NCI-H82 treated with DMSO at 0.1 percent for 48 hours (cell line): ENCODE measurements at regions not wholly inside any gene's neighbourhood (a gene's known extent, or its start where the extent isn't known, plus 50 kb on each side); places are given as distances from the start of the nearest gene placed in this dataset.
"Not testable (repeated sequence)": the region's sequence is repeated elsewhere in the genome, so short reads cannot be mapped to it uniquely, and the experiment has no call there.

Experiments used
- DNase-seq: peaks from one replicate; lab custom pipeline; 2025; ENCODE audit not compliant: unreplicated experiment; lab: John Stamatoyannopoulos, UW

- DNase-seq, result no peak
Measured at GRCh38 chr19:34017601-34018000, 154.7 kb upstream of the LSM14A start.

DNA sequence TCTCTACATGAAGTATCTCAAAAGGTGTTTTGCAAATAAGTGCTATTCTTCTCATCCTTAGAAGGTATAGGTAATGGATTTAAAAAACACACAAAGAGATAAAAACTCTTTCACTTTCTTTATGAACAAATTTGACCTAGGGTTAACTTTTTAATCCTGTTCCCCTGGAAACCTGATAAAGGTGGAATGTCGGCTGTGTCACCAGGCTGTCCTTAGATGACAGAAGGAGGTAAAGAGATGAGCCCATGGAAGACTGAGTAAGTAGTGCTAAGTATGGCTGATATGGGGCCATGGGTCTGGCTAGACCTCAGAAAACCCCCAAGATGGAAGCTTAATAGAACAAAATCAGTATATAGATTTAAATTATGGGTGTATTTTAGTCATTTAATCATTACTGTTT is 153.8 kb upstream of the LSM14A start:
- DNase-seq, result no peak

- no peak for DNase-seq
Measured at GRCh38 chr19:34023381-34023780, 148.9 kb upstream of the LSM14A start.

GRCh38 chr19:34033880-34034279 is 138.4 kb upstream of the LSM14A start:
- DNase-seq, result no peak

- DNase-seq, result no peak
Measured at GRCh38 chr19:34034318-34034846, 137.9 kb upstream of the LSM14A start.

GRCh38 chr19:34041925-34042521 is 130.3 kb upstream of the LSM14A start:
- no peak for DNase-seq

- no peak for DNase-seq
Measured at GRCh38 chr19:34044021-34044420, 128.3 kb upstream of the LSM14A start.

DNA sequence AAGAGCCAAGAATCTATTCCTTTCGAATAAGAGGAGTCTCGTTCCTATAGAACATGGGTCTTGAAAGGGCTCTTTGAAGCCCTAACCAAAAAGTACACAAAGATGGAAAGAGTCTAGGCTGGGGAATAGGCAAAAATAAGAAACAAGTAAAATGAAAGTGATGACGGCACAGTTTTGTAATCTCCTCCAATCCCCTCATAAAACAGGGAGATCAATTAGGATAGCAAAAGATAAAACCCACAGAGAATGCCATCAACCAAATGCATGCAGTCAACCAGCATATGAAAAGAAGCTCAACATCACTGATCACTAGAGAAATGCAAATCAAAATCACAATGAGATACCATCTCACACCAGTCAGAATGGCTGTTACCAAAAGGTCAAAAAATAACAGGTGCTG is 122.4 kb upstream of the LSM14A start:
- no peak for DNase-seq

DNA sequence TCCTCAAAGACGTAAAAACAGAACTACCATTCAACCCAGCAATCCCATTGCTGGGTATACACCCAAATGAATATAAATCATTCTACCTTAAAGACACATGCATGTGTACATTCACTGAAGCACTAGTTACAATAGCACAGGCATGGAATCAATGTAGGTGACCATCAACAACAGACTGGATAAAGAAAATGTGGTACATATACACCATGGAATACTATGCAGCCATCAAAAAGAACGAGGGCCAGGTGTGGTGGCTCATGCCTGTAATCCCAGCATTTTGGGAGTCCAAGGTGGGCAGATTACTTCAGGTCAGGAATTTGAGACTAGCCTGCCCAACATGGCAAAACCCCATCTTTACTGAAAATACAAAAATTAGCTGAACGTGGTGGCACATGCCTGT is 121.9 kb upstream of the LSM14A start:
- DNase-seq, result not testable (repeated sequence)

GRCh38 chr19:34051255-34051654 is 121.0 kb upstream of the LSM14A start:
- DNase-seq, result no peak

DNA sequence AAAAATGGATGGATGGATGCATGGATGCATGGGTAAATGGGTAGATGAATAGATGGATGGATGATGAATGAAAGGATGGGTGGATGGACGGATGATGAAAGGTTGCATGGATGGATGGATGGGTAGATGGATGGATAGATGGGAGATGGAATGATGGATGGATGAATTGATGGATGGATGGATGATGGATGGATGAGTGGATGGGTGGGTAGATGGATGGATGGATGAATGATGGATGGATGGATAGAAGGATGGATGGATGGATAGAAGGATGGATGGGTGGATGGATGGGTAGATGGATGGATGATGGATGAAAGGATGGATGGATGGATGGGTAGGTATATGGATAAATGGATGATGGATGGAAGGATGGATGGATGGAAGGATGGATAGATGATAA is 115.1 kb upstream of the LSM14A start:
- no peak for DNase-seq

GRCh38 chr19:34066007-34066643 is 106.2 kb upstream of the LSM14A start:
- no peak for DNase-seq

DNA sequence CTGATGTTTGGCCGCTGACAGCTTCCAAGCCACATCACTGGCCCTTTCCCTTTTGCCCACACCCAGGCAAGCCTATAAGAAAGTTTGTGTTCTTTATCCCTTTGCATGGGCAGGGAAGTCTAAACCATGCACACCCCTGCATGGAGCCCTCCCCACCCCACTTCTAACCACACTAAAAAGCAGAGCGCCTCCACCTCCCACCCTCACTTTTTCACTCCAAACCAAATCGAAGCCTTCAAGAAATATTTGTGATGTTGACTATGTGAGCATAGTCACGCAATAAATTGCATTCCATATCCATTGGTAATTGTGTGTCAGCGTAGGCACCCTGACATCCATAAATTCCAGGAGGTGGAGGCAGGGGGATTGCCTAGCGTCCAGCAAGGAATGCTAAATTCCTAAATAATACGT is 104.4 kb upstream of the LSM14A start:
- no peak for DNase-seq

DNA sequence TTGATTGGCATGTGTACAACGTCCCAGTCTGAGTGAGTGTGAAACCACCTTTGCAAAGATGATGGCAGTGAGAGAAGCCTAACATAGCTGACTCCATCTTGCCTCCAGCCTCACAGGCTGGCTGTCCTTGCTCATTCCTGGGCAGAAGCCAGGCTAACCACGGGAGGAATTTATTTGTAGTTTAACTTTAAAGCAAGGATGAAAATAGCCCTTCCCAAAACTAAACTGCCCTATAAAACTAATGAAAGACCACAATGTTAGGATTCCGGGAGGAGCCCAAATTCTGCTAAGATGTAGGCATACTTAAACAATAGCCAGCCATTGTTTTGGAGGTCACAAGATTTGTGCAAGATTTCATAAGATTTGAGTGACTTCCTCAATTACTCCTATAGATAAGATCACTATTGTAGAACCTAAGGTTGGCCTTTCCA is 96.6 kb upstream of the LSM14A start:
- DNase-seq, result no peak

- DNase-seq, result no peak
Measured at GRCh38 chr19:34082289-34083077, 89.8 kb upstream of the LSM14A start.

- DNase-seq, result no peak
Measured at GRCh38 chr19:34084396-34085145, 87.7 kb upstream of the LSM14A start.

DNA sequence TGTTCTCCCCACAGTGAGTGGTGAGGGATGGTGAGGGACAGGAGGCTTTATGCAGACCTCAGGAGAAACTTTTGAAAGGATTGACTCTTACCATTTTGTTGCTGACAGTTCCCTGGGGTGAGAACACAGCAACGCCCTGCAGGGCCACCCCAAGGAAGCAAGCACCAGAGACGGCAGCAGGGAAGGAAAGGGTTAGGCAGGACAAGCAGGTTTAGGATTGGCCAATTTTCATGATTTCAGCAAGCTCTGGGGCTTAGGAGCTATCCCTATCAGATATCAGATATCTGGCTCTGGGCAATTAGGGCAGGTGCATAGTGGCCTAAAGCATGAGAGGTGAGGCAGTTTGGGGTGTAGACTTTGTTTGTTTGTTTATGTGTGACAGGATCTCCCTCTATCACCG is 87.0 kb upstream of the LSM14A start:
- DNase-seq, result no peak

GRCh38 chr19:34088292-34088691 is 84.0 kb upstream of the LSM14A start:
- no peak for DNase-seq

GRCh38 chr19:34089566-34089965 is 82.7 kb upstream of the LSM14A start:
- no peak for DNase-seq

DNA sequence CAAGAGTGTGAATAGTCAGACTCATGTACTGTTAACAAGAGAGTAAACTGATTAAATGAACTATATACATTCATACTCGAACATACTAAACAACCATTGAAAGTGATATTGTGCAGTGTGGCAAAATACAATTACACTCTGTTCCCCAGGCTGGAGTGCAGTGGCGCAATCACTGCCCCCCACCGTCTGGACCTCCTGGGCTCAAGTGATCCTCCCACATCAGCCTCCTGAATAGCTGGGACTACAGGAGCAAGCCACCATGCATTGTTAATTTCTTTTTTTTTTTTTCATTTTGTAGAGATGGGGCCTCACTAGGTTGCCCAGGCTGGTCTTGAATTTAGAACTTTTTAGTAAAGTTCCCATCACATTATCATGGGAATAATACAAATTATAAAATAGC is 77.3 kb upstream of the LSM14A start:
- DNase-seq, result no peak

- DNase-seq, result not testable (repeated sequence)
Measured at GRCh38 chr19:34095411-34095810, 76.9 kb upstream of the LSM14A start.
